22Rv1 (cell line): ENCODE measurements at regions not wholly inside any gene's neighbourhood (a gene's known extent, or its start where the extent isn't known, plus 50 kb on each side); places are given as distances from the start of the nearest gene placed in this dataset.
"Not testable (repeated sequence)": the region's sequence is repeated elsewhere in the genome, so short reads cannot be mapped to it uniquely, and the experiment has no call there.

ENCODE experiments used
- H3K27ac ChIP-seq: fragments of 450-650 bp; 2 replicates; pipeline ENCODE4 v1.5.1; 2017
- ZFX ChIP-seq: fragments of 450-650 bp; IDR thresholded peaks from 2 replicates; pipeline ENCODE4 v1.6.1; 2017; ENCODE audit warnings: antibody characterized with exemption, borderline replicate concordance
- TF ChIP-seq, protein P1 (sequence below): fragments of 450-650 bp; IDR thresholded peaks from 2 replicates; pipeline ENCODE4 v1.5.1; 2017; ENCODE audit warnings: mild to moderate bottlenecking

DNA sequence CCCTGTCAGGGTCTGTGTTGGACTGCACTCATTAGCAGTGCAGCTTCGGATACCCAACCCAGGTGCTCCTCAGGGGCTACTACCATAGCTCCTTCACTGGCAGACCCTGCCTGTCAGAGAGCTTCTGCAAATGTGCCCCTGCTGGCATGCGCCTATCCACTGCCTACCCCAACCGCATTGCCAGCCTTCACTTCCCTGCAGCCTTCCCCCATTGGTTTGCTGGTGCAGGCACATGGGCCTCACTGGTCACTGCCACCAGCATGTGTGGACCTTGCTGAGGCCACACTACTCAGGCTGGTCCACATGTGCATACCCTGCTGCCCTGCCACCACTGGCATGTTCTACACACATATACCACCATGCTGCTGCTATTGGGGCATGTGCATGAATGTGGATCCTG is 72.5 kb upstream of the MAGEH1 start:
- TF ChIP-seq ZFX: no peak
- H3K27ac ChIP-seq: no peak overlapping the region

DNA sequence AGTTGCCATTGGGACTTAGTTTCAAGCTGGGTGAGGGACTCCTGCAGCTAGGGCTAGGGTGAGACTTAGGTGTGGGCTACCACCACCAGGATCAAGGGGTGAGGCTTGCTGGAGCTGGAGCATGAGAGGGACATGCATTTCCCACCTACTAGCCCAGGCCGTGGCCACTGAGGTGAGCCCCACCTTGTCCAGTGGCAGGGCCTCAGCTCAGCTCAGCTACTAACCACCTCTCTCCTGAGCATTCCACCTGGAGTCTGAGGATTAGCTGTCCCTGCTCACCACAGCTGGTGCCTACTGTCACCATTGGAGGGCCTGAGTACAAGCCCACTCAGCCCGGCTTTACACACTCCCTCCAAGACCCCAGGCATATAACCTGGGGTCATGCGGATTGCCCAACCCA is 62.6 kb upstream of the MAGEH1 start:
- TF ChIP-seq, protein P1, sequence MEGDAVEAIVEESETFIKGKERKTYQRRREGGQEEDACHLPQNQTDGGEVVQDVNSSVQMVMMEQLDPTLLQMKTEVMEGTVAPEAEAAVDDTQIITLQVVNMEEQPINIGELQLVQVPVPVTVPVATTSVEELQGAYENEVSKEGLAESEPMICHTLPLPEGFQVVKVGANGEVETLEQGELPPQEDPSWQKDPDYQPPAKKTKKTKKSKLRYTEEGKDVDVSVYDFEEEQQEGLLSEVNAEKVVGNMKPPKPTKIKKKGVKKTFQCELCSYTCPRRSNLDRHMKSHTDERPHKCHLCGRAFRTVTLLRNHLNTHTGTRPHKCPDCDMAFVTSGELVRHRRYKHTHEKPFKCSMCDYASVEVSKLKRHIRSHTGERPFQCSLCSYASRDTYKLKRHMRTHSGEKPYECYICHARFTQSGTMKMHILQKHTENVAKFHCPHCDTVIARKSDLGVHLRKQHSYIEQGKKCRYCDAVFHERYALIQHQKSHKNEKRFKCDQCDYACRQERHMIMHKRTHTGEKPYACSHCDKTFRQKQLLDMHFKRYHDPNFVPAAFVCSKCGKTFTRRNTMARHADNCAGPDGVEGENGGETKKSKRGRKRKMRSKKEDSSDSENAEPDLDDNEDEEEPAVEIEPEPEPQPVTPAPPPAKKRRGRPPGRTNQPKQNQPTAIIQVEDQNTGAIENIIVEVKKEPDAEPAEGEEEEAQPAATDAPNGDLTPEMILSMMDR: no peak
- no peak for TF ChIP-seq ZFX

DNA sequence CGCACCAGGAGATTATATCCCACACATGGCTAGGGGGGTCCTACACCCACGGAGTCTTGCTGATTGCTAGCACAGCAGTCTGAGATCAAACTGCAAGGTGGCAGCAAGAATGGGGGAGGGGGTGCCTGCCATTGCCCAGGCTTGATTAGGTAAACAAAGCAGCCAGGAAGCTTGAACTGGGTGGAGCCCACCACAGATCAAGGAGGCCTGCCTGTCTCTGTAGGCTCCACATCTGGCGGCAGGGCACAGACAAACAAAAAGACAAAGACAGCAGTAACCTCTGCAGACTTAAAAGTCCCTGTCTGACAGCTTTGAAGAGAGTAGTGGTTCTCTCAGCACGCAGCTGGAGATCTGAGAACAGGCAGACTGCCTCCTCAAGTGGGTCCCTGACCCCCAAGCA is 55.1 kb upstream of the MAGEH1 start:
- not testable (repeated sequence) for H3K27ac ChIP-seq

More for the DNA sequence above, 62.6 kb upstream of the MAGEH1 start:
- H3K27ac ChIP-seq: no peak overlapping the region
